ENCODE measurements at regions not wholly inside any gene's neighbourhood (a gene's known extent, or its start where the extent isn't known, plus 50 kb on each side); places are given as distances from the start of the nearest gene placed in this dataset.
"Not testable (repeated sequence)": the region's sequence is repeated elsewhere in the genome, so short reads cannot be mapped to it uniquely, and the experiment has no call there.

GRCh38 chr2:194090251-194090905 is 1566.6 kb upstream of the SLC39A10 start:
- H3K4me1 Mint-ChIP-seq (ENCODE audit: low read depth): no peaks in the 10 kb centered on the region
- POLR2A ChIA-PET: no interaction called here
- CTCF ChIA-PET: no interaction called here
- intact Hi-C loops (cut with micrococcal nuclease): no loop called here
- no peaks in the 10 kb centered on the region for H3K27me3 Mint-ChIP-seq
- no peak overlapping the region for H3K4me3 Mint-ChIP-seq
- no peaks in the 10 kb centered on the region for H3K9me3 Mint-ChIP-seq
- DNase-seq: no peak
- H3K27ac Mint-ChIP-seq: no peak overlapping the region
- no peaks in the 10 kb centered on the region for H3K36me3 Mint-ChIP-seq

GRCh38 chr2:194087089-194087958 is 1569.7 kb upstream of the SLC39A10 start:
- no peaks in the 10 kb centered on the region for H3K4me1 Mint-ChIP-seq (ENCODE audit: low read depth)
- ChIA-PET POLR2A (no interaction called here), CTCF (no interaction called here)
- no peaks in the 10 kb centered on the region for H3K9me3 Mint-ChIP-seq
- intact Hi-C loops (cut with micrococcal nuclease): no loop called here
- no peaks in the 10 kb centered on the region for H3K36me3 Mint-ChIP-seq
- DNase-seq: no peak
- no peaks in the 10 kb centered on the region for H3K27me3 Mint-ChIP-seq
- no peak overlapping the region for H3K27ac Mint-ChIP-seq
- H3K4me3 Mint-ChIP-seq: no peak overlapping the region

- Mint-ChIP-seq H3K27me3 (no peaks in the 10 kb centered on the region), H3K36me3 (no peaks in the 10 kb centered on the region), H3K9me3 (no peaks in the 10 kb centered on the region), H3K27ac (no peak overlapping the region), H3K4me3 (no peak overlapping the region), H3K4me1 (ENCODE audit: low read depth) (no peaks in the 10 kb centered on the region)
- ChIA-PET CTCF (no interaction called here), POLR2A (no interaction called here)
- no peak for DNase-seq
- intact Hi-C loops (cut with micrococcal nuclease): no loop called here
Observed at GRCh38 chr2:194086129-194086528, 1570.9 kb upstream of the SLC39A10 start.

- no peak for DNase-seq
- no peak overlapping the region for H3K27ac Mint-ChIP-seq
- H3K9me3 Mint-ChIP-seq: no peaks in the 10 kb centered on the region
- POLR2A ChIA-PET: no interaction called here
- no peaks in the 10 kb centered on the region for H3K36me3 Mint-ChIP-seq
- H3K4me3 Mint-ChIP-seq: no peak overlapping the region
- H3K4me1 Mint-ChIP-seq (ENCODE audit: low read depth): no peaks in the 10 kb centered on the region
- intact Hi-C loops (cut with micrococcal nuclease): no loop called here
- H3K27me3 Mint-ChIP-seq: no peaks in the 10 kb centered on the region
- CTCF ChIA-PET: no interaction called here
Observed at GRCh38 chr2:194079989-194080388, 1577.0 kb upstream of the SLC39A10 start.

- ChIA-PET POLR2A (no interaction called here), CTCF (no interaction called here)
- Mint-ChIP-seq H3K36me3 (no peaks in the 10 kb centered on the region), H3K4me1 (ENCODE audit: low read depth) (no peaks in the 10 kb centered on the region), H3K27me3 (no peaks in the 10 kb centered on the region), H3K9me3 (peaks cover 5% of the 10 kb centered on the region), H3K27ac (no peak overlapping the region), H3K4me3 (no peak overlapping the region)
- DNase-seq: no peak
- intact Hi-C loops (cut with micrococcal nuclease): no loop called here
Observed at GRCh38 chr2:194077366-194077765, 1579.7 kb upstream of the SLC39A10 start.

- Mint-ChIP-seq H3K27me3 (no peaks in the 10 kb centered on the region), H3K36me3 (no peaks in the 10 kb centered on the region), H3K4me3 (no peak overlapping the region), H3K9me3 (no peaks in the 10 kb centered on the region), H3K27ac (no peak overlapping the region), H3K4me1 (ENCODE audit: low read depth) (no peaks in the 10 kb centered on the region)
- ChIA-PET CTCF (no interaction called here), POLR2A (no interaction called here)
- intact Hi-C loops (cut with micrococcal nuclease): no loop called here
- no peak for DNase-seq
Observed at GRCh38 chr2:194062401-194062800, 1594.6 kb upstream of the SLC39A10 start.

- H3K27ac Mint-ChIP-seq: no peak overlapping the region
- no peaks in the 10 kb centered on the region for H3K9me3 Mint-ChIP-seq
- intact Hi-C loops (cut with micrococcal nuclease): no loop called here
- H3K27me3 Mint-ChIP-seq: no peaks in the 10 kb centered on the region
- H3K36me3 Mint-ChIP-seq: no peaks in the 10 kb centered on the region
- POLR2A ChIA-PET: no interaction called here
- H3K4me3 Mint-ChIP-seq: no peak overlapping the region
- DNase-seq: no peak
- CTCF ChIA-PET: no interaction called here
- H3K4me1 Mint-ChIP-seq (ENCODE audit: low read depth): no peaks in the 10 kb centered on the region
Observed at GRCh38 chr2:194060269-194060668, 1596.8 kb upstream of the SLC39A10 start.

- Mint-ChIP-seq H3K9me3 (peaks cover 2% of the 10 kb centered on the region), H3K4me1 (ENCODE audit: low read depth) (no peaks in the 10 kb centered on the region), H3K36me3 (no peaks in the 10 kb centered on the region), H3K4me3 (no peak overlapping the region), H3K27ac (no peak overlapping the region), H3K27me3 (no peaks in the 10 kb centered on the region)
- DNase-seq: no peak
- ChIA-PET CTCF (no interaction called here), POLR2A (no interaction called here)
- intact Hi-C loops (cut with micrococcal nuclease): no loop called here
Observed at GRCh38 chr2:194054313-194054712, 1602.7 kb upstream of the SLC39A10 start.

- POLR2A ChIA-PET: no interaction called here
Observed at GRCh38 chr2:194044321-194044720, 1612.7 kb upstream of the SLC39A10 start.

GRCh38 chr2:194021130-194021529 is 1635.9 kb upstream of the SLC39A10 start:
- intact Hi-C loops (cut with micrococcal nuclease); DNase-seq; H3K27ac Mint-ChIP-seq; H3K36me3 Mint-ChIP-seq; POLR2A ChIA-PET; CTCF ChIA-PET; H3K9me3 Mint-ChIP-seq; H3K4me1 Mint-ChIP-seq (ENCODE audit: low read depth); H3K4me3 Mint-ChIP-seq; H3K27me3 Mint-ChIP-seq: not testable (repeated sequence)

More at GRCh38 chr2:194044321-194044720, 1612.7 kb upstream of the SLC39A10 start:
- Mint-ChIP-seq H3K4me1 (ENCODE audit: low read depth) (no peaks in the 10 kb centered on the region), H3K36me3 (no peaks in the 10 kb centered on the region), H3K27ac (no peak overlapping the region), H3K9me3 (no peaks in the 10 kb centered on the region), H3K4me3 (no peak overlapping the region), H3K27me3 (no peaks in the 10 kb centered on the region)
- DNase-seq: no peak
- intact Hi-C loops (cut with micrococcal nuclease): no loop called here
- CTCF ChIA-PET: no interaction called here

- H3K4me1 Mint-ChIP-seq (ENCODE audit: low read depth): no peaks in the 10 kb centered on the region
- ChIA-PET POLR2A (no interaction called here), CTCF (no interaction called here)
- DNase-seq: no peak
- intact Hi-C loops (cut with micrococcal nuclease): no loop called here
- H3K4me3 Mint-ChIP-seq: no peak overlapping the region
- no peaks in the 10 kb centered on the region for H3K36me3 Mint-ChIP-seq
- peaks cover 5% of the 10 kb centered on the region for H3K9me3 Mint-ChIP-seq
- H3K27ac Mint-ChIP-seq: no peak overlapping the region
- no peaks in the 10 kb centered on the region for H3K27me3 Mint-ChIP-seq
Observed at GRCh38 chr2:194020155-194020554, 1636.9 kb upstream of the SLC39A10 start.

GRCh38 chr2:194015751-194016150 is 1641.3 kb upstream of the SLC39A10 start:
- no peak for DNase-seq
- intact Hi-C loops (cut with micrococcal nuclease): no loop called here
- Mint-ChIP-seq H3K4me1 (ENCODE audit: low read depth) (no peaks in the 10 kb centered on the region), H3K4me3 (no peak overlapping the region), H3K27me3 (no peaks in the 10 kb centered on the region), H3K36me3 (no peaks in the 10 kb centered on the region), H3K9me3 (no peaks in the 10 kb centered on the region), H3K27ac (no peak overlapping the region)
- CTCF ChIA-PET: no interaction called here
- POLR2A ChIA-PET: no interaction called here

- H3K9me3 Mint-ChIP-seq: peaks cover 1% of the 10 kb centered on the region
- no peaks in the 10 kb centered on the region for H3K36me3 Mint-ChIP-seq
- no peak overlapping the region for H3K27ac Mint-ChIP-seq
- ChIA-PET CTCF (interaction anchor here (0.6 kb wide), 1 partner anchor 916 kb away, joined by 5 read pairs; no protein-coding TSS in a partner anchor), POLR2A (no interaction called here)
- no peak overlapping the region for H3K4me3 Mint-ChIP-seq
- DNase-seq: no peak
- H3K27me3 Mint-ChIP-seq: no peaks in the 10 kb centered on the region
- intact Hi-C loops (cut with micrococcal nuclease): no loop called here
- H3K4me1 Mint-ChIP-seq (ENCODE audit: low read depth): no peaks in the 10 kb centered on the region
Observed at GRCh38 chr2:194014639-194015038, 1642.4 kb upstream of the SLC39A10 start.

Data from activated CD4-positive, alpha-beta memory T cell treated with anti-CD3 and anti-CD28 coated beads for 36 hours (primary cell).